SK-N-SH (cell line): ENCODE measurements at regions not wholly inside any gene's neighbourhood (a gene's known extent, or its start where the extent isn't known, plus 50 kb on each side); places are given as distances from the start of the nearest gene placed in this dataset.

Source experiments
- CTCF ChIA-PET: fragments of 300-600, 350-600 bp; formaldehyde crosslinking; extraction: SDS; loops from one replicate; lab custom pipeline; 2021; lab: Yijun Ruan, JAX
- POLR2A ChIA-PET: fragments of 350-600 bp; sonication (Branson Sonifier 250); formaldehyde crosslinking; extraction: SDS; loops from one replicate; lab custom pipeline; 2020; ENCODE audit warnings: antibody characterized with exemption, inconsistent platforms; lab: Yijun Ruan, JAX
- DNase-seq: peaks from one replicate; pipeline ENCODE4 v3.0.0; 2012
- H2AFZ ChIP-seq: fragments of 200-600 bp; sonication (generic); 2 replicates; pipeline ENCODE4 v1.8.1; 2016; ENCODE audit warnings: antibody characterized with exemption, mild to moderate bottlenecking, low read depth
- H3F3A ChIP-seq: fragments of 200-600 bp; sonication (generic); replicated peaks from 2 replicates; pipeline ENCODE3; 2016; ENCODE audit warnings: antibody characterized with exemption, mild to moderate bottlenecking; ENCODE audit not compliant: insufficient read depth
- H3K27ac ChIP-seq, 2 experiments: fragments of 200-500 bp in 1 of 2; fragments of 200-600 bp in 1 of 2; sonication (Bioruptor generic) in 1 of 2; sonication (generic), shearing (Covaris generic) in 1 of 2; 2 replicates each; pipeline versions ENCODE4 v1.5.1 to v1.6.1; 2014 to 2016; ENCODE audit warnings: low read depth in 2 of 2, inconsistent platforms in 1 of 2, low read length in 1 of 2, mild to moderate bottlenecking in 1 of 2, mixed read lengths in 1 of 2
- H3K27me3 ChIP-seq: fragments of 200-600 bp; sonication (generic), shearing (Covaris generic); 2 replicates; pipeline ENCODE4 v1.6.1; 2016; ENCODE audit warnings: mixed run types; ENCODE audit not compliant: insufficient read depth
- H3K36me3 ChIP-seq, 2 experiments: fragments of 200-500 bp in 1 of 2; fragments of 200-600 bp in 1 of 2; sonication (Bioruptor generic) in 1 of 2; sonication (generic) in 1 of 2; replicated peaks in 1 of 2; 2 replicates each; pipeline versions ENCODE3 to v1.5.1; 2014 to 2016; ENCODE audit warnings: low read length in 1 of 2, mild to moderate bottlenecking in 1 of 2; ENCODE audit not compliant: insufficient read depth in 2 of 2, control insufficient read depth in 1 of 2
- H3K4me1 ChIP-seq, 2 experiments: fragments of 200-500 bp in 1 of 2; fragments of 200-600 bp in 1 of 2; sonication (Bioruptor generic) in 1 of 2; sonication (generic), shearing (Covaris generic) in 1 of 2; 2 replicates each; pipeline versions ENCODE4 v1.5.1 to v1.6.1; 2014 to 2016; ENCODE audit warnings: low read depth in 1 of 2, low read length in 1 of 2, mixed run types in 1 of 2; ENCODE audit not compliant: insufficient read depth in 2 of 2, control insufficient read depth in 1 of 2
- H3K4me2 ChIP-seq: fragments of 200-600 bp; sonication (generic), shearing (Covaris generic); 2 replicates; pipeline ENCODE4 v1.6.1; 2017; ENCODE audit warnings: mixed run types
- H3K4me3 ChIP-seq, 2 experiments: fragments of 200-500 bp in 1 of 2; fragments of 200-600 bp in 1 of 2; sonication (Bioruptor generic) in 1 of 2; sonication (generic), shearing (Covaris generic) in 1 of 2; 2 replicates each; pipeline versions ENCODE4 v1.5.1 to v1.8.1; 2014 to 2016; ENCODE audit warnings: low read depth in 2 of 2, inconsistent platforms in 1 of 2, low read length in 1 of 2, mild to moderate bottlenecking in 1 of 2, mixed read lengths in 1 of 2, moderate library complexity in 1 of 2
- H3K79me2 ChIP-seq: fragments of 200-600 bp; sonication (generic); 2 replicates; pipeline ENCODE4 v1.8.1; 2017; ENCODE audit warnings: mild to moderate bottlenecking; ENCODE audit not compliant: insufficient read depth
- H3K9ac ChIP-seq: fragments of 200-600 bp; sonication (generic); 2 replicates; pipeline ENCODE4 v1.6.1; 2017; ENCODE audit warnings: mixed run types
- H3K9me2 ChIP-seq: fragments of 200-600 bp; sonication (generic); 2 replicates; pipeline ENCODE4 v1.6.1; 2017; ENCODE audit warnings: mixed run types
- H3K9me3 ChIP-seq: fragments of 200-600 bp; sonication (generic); 2 replicates; pipeline ENCODE4 v1.6.1; 2017; ENCODE audit warnings: mixed run types, mild to moderate bottlenecking, moderate library complexity
- H4K20me1 ChIP-seq: fragments of 200-600 bp; sonication (generic); 2 replicates; pipeline ENCODE4 v1.6.1; 2017; ENCODE audit warnings: mild to moderate bottlenecking, mixed run types; ENCODE audit not compliant: insufficient read depth
- EZH2phosphoT487 ChIP-seq: fragments of 200-600 bp; sonication (generic); IDR thresholded peaks from 2 replicates; pipeline ENCODE4 v1.6.1; 2017; ENCODE audit warnings: low read depth, mixed run types, mild to moderate bottlenecking, antibody characterized with exemption, moderate library complexity, borderline replicate concordance
- FOSL2 ChIP-seq: IDR thresholded peaks from 2 replicates; pipeline ENCODE4 v1.4.0; 2012; ENCODE audit warnings: low read depth, mild to moderate bottlenecking, moderate library complexity, borderline replicate concordance
- FOXM1 ChIP-seq: IDR thresholded peaks from 2 replicates; pipeline ENCODE4 v1.4.0; 2012; ENCODE audit warnings: low read depth, mild to moderate bottlenecking
- GABPA ChIP-seq: IDR thresholded peaks from 2 replicates; pipeline ENCODE4 v1.4.0; 2012; ENCODE audit warnings: low read depth, mild to moderate bottlenecking
- JUND ChIP-seq: IDR thresholded peaks from 2 replicates; pipeline ENCODE4 v1.4.0; 2012
- MXI1 ChIP-seq: IDR thresholded peaks from 2 replicates; pipeline ENCODE4 v1.6.1; 2012; ENCODE audit warnings: mild to moderate bottlenecking, low read depth, low read length, improper control_type of control experiment
- NFIC ChIP-seq: IDR thresholded peaks from 2 replicates; pipeline ENCODE4 v1.4.0; 2012; ENCODE audit warnings: borderline replicate concordance
- RCOR1 ChIP-seq: fragments of 150-350 bp; IDR thresholded peaks from 2 replicates; pipeline ENCODE4 v1.6.1; 2017; ENCODE audit warnings: antibody characterized with exemption, low read length
- RFX5 ChIP-seq: IDR thresholded peaks from 2 replicates; pipeline ENCODE4 v1.6.1; 2012; ENCODE audit warnings: mild to moderate bottlenecking, improper control_type of control experiment, low read length
- SIN3A ChIP-seq: IDR thresholded peaks from 2 replicates; pipeline ENCODE4 v1.6.1; 2012; ENCODE audit warnings: low read depth, mild to moderate bottlenecking, low read length, moderate library complexity, borderline replicate concordance
- SMC3 ChIP-seq: IDR thresholded peaks from 2 replicates; pipeline ENCODE4 v1.6.1; 2012; ENCODE audit warnings: low read depth, low read length, improper control_type of control experiment
- TCF12 ChIP-seq: IDR thresholded peaks from 2 replicates; pipeline ENCODE4 v1.4.0; 2012
- YY1 ChIP-seq: IDR thresholded peaks from 2 replicates; pipeline ENCODE4 v1.4.0; 2012; ENCODE audit warnings: low read depth, mild to moderate bottlenecking
- WGBS: methylation state at CpG from one replicate; pipeline ENCODE4 v1.1.6; 2017; ENCODE audit warnings: low lambda C conversion rate; 5-methylcytosine and 5-hydroxymethylcytosine counted together
- TF ChIP-seq, protein P1 (sequence below): fragments of 150-350 bp; IDR thresholded peaks from 2 replicates; pipeline ENCODE4 v1.6.1; 2016; ENCODE audit warnings: mild to moderate bottlenecking, low read depth, low read length
- TF ChIP-seq, protein P2 (sequence below): IDR thresholded peaks from 2 replicates; pipeline ENCODE4 v1.4.0; 2012; ENCODE audit warnings: low read depth
- TF ChIP-seq, protein P3 (sequence below): IDR thresholded peaks from 2 replicates; pipeline ENCODE4 v1.6.1; 2012; ENCODE audit warnings: mild to moderate bottlenecking, low read depth, low read length, moderate library complexity
- TF ChIP-seq, protein P4 (sequence below): IDR thresholded peaks from 2 replicates; pipeline ENCODE4; 2012
- TF ChIP-seq, protein P5 (sequence below): IDR thresholded peaks from 2 replicates; pipeline ENCODE4 v1.4.0; 2012; ENCODE audit warnings: low read depth, borderline replicate concordance

DNA sequence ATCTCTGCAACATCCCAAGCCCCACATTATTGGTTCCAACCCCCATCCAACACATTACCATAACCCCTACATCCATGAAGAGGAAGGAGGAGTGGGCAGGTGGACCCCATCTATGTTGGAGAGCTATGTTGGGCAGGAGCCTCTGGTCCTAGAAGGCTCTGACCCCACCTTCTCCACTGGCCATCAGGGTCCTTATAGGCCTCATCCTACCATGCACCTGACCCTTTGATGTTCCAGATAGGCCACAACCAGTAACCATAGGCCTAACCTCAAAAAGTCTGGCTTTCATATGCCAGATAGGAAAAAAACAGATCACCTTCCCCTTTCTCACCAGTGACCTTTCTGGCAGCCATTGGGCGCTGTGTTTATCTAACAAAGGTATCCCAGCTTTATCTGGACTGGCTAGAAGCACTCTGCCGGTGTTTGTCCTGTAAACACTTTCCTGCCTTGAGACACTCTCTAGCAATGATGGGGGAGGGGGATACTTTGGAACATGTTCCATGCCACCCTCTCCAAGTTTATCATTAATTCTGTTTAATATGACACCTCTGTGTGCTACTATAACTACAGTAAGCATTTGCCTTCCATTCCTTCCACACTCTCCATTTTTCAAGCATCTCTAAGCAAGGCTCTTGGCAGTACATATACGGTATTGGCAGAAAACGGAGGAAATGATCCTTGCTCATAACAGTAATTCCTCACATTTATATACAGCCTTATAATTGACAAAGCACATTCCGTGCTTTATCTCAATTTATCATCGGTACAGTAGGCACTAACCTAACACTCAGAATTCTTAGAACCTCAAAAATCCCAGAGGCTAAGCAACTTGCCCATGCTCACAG is 377.1 kb downstream of the VPS13C start (continued):
- TF ChIP-seq, protein P1, sequence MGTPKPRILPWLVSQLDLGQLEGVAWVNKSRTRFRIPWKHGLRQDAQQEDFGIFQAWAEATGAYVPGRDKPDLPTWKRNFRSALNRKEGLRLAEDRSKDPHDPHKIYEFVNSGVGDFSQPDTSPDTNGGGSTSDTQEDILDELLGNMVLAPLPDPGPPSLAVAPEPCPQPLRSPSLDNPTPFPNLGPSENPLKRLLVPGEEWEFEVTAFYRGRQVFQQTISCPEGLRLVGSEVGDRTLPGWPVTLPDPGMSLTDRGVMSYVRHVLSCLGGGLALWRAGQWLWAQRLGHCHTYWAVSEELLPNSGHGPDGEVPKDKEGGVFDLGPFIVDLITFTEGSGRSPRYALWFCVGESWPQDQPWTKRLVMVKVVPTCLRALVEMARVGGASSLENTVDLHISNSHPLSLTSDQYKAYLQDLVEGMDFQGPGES = no peak
- no peak for TF ChIP-seq EZH2phosphoT487

DNA sequence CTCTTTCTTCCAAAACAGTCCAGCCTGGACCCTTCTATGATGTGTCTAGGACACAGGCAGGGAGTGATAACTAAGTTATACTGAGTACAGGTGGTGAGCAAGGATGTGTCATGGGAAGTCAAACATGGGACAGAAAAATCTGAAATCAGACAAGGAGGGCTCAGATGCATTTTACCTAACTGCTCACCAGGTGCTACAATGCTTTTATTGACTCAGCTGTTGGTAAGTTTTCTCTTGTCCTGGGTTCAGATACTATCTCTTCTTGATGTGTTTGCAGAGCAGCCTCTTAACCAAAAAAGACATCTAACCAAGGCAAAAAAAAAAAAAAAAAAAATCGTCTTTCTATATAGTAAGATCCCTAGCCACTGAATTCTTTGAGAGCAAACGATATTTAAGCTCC is 378.6 kb downstream of the VPS13C start:
- DNase-seq = no peak

More for the DNA sequence above, 378.6 kb downstream of the VPS13C start:
- Histone ChIP-seq H3K4me1 (peaks cover 0 to 9% of the 10 kb centered on the region in 2 experiments; a peak in 2 of 4 replicates), H4K20me1 (no peaks in the 10 kb centered on the region), H3K9ac (no peak overlapping the region), H3K4me3 (no peak overlapping the region), H3K9me2 (no peaks in the 10 kb centered on the region), H3K27me3 (no peaks in the 10 kb centered on the region), H2AFZ (no peak overlapping the region), H3K79me2 (no peaks in the 10 kb centered on the region), H3K36me3 (no peaks in the 10 kb centered on the region), H3K27ac (no peak overlapping the region), H3K4me2 (no peak overlapping the region), H3K9me3 (no peaks in the 10 kb centered on the region), H3F3A (no peaks in the 10 kb centered on the region)
- TF ChIP-seq NFIC = no peak
- no peak for TF ChIP-seq GABPA
- TF ChIP-seq, protein P2, sequence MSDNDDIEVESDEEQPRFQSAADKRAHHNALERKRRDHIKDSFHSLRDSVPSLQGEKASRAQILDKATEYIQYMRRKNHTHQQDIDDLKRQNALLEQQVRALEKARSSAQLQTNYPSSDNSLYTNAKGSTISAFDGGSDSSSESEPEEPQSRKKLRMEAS = no peak
- no peak for TF ChIP-seq YY1
- TF ChIP-seq TCF12 = no peak
- TF ChIP-seq, protein P3, sequence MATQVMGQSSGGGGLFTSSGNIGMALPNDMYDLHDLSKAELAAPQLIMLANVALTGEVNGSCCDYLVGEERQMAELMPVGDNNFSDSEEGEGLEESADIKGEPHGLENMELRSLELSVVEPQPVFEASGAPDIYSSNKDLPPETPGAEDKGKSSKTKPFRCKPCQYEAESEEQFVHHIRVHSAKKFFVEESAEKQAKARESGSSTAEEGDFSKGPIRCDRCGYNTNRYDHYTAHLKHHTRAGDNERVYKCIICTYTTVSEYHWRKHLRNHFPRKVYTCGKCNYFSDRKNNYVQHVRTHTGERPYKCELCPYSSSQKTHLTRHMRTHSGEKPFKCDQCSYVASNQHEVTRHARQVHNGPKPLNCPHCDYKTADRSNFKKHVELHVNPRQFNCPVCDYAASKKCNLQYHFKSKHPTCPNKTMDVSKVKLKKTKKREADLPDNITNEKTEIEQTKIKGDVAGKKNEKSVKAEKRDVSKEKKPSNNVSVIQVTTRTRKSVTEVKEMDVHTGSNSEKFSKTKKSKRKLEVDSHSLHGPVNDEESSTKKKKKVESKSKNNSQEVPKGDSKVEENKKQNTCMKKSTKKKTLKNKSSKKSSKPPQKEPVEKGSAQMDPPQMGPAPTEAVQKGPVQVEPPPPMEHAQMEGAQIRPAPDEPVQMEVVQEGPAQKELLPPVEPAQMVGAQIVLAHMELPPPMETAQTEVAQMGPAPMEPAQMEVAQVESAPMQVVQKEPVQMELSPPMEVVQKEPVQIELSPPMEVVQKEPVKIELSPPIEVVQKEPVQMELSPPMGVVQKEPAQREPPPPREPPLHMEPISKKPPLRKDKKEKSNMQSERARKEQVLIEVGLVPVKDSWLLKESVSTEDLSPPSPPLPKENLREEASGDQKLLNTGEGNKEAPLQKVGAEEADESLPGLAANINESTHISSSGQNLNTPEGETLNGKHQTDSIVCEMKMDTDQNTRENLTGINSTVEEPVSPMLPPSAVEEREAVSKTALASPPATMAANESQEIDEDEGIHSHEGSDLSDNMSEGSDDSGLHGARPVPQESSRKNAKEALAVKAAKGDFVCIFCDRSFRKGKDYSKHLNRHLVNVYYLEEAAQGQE = no peak
- no peak for TF ChIP-seq MXI1
- no peak for TF ChIP-seq SMC3
- TF ChIP-seq FOSL2 = no peak
- no peak for TF ChIP-seq RFX5
- TF ChIP-seq JUND = no peak
- TF ChIP-seq, protein P4, sequence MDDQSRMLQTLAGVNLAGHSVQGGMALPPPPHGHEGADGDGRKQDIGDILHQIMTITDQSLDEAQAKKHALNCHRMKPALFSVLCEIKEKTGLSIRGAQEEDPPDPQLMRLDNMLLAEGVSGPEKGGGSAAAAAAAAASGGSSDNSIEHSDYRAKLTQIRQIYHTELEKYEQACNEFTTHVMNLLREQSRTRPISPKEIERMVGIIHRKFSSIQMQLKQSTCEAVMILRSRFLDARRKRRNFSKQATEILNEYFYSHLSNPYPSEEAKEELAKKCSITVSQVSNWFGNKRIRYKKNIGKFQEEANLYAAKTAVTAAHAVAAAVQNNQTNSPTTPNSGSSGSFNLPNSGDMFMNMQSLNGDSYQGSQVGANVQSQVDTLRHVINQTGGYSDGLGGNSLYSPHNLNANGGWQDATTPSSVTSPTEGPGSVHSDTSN = no peak
- no peak for TF ChIP-seq FOXM1
- no peak for TF ChIP-seq RCOR1
- TF ChIP-seq EZH2phosphoT487 = no peak
- TF ChIP-seq, protein P5, sequence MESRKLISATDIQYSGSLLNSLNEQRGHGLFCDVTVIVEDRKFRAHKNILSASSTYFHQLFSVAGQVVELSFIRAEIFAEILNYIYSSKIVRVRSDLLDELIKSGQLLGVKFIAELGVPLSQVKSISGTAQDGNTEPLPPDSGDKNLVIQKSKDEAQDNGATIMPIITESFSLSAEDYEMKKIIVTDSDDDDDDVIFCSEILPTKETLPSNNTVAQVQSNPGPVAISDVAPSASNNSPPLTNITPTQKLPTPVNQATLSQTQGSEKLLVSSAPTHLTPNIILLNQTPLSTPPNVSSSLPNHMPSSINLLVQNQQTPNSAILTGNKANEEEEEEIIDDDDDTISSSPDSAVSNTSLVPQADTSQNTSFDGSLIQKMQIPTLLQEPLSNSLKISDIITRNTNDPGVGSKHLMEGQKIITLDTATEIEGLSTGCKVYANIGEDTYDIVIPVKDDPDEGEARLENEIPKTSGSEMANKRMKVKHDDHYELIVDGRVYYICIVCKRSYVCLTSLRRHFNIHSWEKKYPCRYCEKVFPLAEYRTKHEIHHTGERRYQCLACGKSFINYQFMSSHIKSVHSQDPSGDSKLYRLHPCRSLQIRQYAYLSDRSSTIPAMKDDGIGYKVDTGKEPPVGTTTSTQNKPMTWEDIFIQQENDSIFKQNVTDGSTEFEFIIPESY = no peak
- no peak for TF ChIP-seq SIN3A
- CTCF ChIA-PET = interaction anchor here (1.2 kb wide), 1 partner anchor 19 kb away, joined by 3 read pairs; no protein-coding TSS in a partner anchor
- POLR2A ChIA-PET = no interaction called here
- WGBS = 4% methylated on average over 2 of the region's 2 CpGs
